Head of caudate nucleus (tissue), 42 donors: ENCODE measurements at regions not wholly inside any gene's neighbourhood (a gene's known extent, or its start where the extent isn't known, plus 50 kb on each side); places are given as distances from the start of the nearest gene placed in this dataset.
"Not testable (repeated sequence)": the region's sequence is repeated elsewhere in the genome, so short reads cannot be mapped to it uniquely, and the experiment has no call there.

Experiments
- DNase-seq, 42 donors: peaks; one replicate each; pipeline versions ENCODE4 v3.0.0 to v3.0.0-alpha.2; 2020 to 2021; ENCODE audit warnings: mixed read lengths in 7 of 42
- intact Hi-C: fragments of 100-400 bp; cut with DNase I; formaldehyde crosslinking; loops from one replicate; pipeline ENCODE4 v1.15.0; 2022

DNA sequence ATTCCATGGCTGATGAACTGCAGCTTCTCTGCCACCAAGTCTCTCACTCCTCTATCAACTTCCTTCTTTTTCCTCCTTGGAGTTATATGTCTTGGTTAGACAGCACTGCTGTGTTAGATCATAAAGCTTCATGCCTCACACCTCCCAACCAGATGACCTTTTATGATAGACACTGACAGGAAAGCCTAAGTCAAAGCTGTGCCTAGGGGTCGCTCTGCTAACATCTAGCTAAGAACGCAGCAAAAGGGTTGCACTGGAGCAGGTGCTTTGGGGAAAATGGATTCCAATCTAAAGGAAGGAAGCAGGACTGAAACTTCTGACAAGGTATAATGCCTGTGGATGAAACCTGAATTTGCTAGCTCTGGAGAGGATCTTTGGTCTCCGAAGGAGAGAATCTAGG is 509.7 kb downstream of the SMARCA1 start:
- DNase-seq: no peak
- intact Hi-C loops: no loop called here

GRCh38 chrX:129007631-129008030 is 515.7 kb downstream of the SMARCA1 start:
- DNase-seq: no peak
- intact Hi-C loops: no loop called here

GRCh38 chrX:129006491-129006890 is 516.8 kb downstream of the SMARCA1 start:
- DNase-seq: no peak
- intact Hi-C loops: no loop called here

GRCh38 chrX:129000797-129001196 is 522.5 kb downstream of the SMARCA1 start:
- no peak for DNase-seq
- intact Hi-C loops: no loop called here

- no peak for DNase-seq
- intact Hi-C loops: no loop called here
Observed at GRCh38 chrX:129000018-129000417, 523.3 kb downstream of the SMARCA1 start.

DNA sequence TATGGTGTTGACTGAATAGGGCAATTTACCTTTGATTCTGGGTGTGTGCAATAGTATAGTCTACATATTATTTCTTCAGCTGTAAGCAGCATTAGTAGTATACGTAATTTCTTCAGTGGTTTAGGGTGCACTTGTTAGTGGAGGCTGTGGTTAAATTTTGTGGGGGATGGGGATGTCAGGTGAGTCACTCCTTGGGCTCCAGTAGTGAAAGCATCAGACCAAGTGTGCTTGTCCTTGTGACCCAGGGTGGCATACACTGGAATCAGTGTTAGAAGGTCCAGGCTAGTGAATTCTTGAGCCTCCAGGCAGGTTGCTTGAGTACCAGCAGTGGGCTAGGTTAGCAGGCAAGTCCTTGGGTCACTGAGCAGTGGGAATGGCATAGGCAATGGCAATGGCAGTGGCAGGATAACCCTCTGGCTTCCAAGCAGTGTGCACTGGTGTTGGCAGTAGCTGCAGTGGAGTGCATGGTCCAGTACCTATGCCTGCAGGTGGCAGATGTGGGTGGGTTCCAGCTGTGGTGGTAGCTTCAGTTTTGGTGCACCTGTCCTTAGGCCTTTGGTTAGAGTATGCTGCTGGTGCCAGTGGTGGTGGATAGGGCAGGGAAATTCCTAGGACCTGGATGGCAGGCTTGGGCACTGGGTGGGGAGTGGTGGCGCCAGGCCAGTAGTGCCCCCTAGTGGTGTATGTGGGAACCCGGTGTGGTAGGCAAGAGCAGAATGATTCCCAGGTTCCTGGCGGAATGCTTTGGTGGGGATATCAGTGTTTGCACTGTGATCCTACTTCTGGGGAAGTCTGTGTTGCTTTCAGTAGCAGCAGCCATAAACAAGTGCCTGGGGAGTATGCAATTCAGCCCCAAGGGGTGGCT is 531.0 kb downstream of the SMARCA1 start:
- DNase-seq: no peak
- intact Hi-C loops: no loop called here

GRCh38 chrX:128975745-128976144 is 547.5 kb downstream of the SMARCA1 start:
- intact Hi-C loops: no loop called here
- DNase-seq: peak in 41 of 42 donors; percentile 3 to 68 (median 34)

DNA sequence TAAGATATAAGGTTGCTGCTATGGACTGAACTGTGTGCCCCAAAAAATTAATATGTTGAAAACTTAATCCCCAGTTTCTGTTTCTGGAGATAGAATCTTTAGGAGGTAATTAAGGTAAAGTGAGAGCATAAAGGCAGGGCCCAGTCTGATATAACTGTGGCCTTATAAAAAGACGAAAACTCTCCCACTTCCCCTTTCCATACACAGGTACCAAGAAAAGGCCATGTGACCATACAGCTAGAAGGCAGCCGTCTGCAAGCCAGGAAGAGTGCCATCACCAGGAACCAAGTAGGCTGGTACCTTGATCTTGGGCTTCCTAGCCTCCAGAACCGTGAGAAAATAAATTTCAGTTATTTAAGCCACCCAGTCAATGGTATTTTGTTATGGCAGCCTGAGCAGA is 550.3 kb downstream of the SMARCA1 start:
- DNase-seq: no peak
- intact Hi-C loops: no loop called here

- intact Hi-C loops: no loop called here
- no peak for DNase-seq
Observed at GRCh38 chrX:128961290-128961689, 562.0 kb downstream of the SMARCA1 start.

GRCh38 chrX:128954697-128955096 is 568.6 kb downstream of the SMARCA1 start:
- intact Hi-C loops, DNase-seq: not testable (repeated sequence)

DNA sequence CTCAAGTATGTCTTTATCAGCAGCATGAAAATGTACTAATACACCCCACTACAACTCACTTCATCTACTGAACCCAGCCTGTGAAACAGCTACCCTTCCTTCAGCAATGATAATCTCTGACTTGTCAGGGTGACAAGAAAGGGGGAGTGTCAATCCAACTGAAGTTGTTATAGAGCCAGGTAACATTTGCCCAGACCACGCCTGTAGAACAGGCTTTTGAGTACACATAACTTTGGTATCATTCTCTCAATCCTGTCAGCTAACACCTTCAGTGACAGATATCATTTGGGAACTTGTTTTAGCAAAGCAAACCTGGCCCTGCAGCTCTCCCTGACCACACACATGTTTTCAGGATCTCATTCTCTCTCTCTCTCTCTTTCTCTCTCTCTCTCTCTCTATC is 592.2 kb downstream of the SMARCA1 start:
- no peak for DNase-seq
- intact Hi-C loops: no loop called here

- intact Hi-C loops: no loop called here
- no peak for DNase-seq
Observed at GRCh38 chrX:128929271-128930057, 593.8 kb downstream of the SMARCA1 start.

DNA sequence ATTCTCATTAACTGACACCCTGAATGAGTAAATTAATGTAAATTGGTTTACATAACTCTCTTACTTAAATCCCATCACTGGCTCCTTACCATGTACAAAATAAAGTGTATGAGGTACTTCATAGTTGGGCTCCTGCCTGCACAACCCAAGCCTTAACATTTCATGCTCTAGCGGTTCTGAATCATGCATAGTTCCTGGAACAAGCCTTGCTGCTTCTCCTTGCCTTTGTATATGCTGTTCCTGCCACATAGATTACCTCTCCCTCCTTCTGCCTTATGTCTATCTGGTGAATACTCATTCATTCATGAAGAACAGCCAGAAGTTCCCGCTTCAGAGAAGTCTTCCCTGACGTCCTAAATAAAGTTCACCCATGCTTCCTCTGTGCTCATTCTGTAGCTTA is 594.7 kb downstream of the SMARCA1 start:
- no peak for DNase-seq
- intact Hi-C loops: no loop called here

- no peak for DNase-seq
- intact Hi-C loops: no loop called here
Observed at GRCh38 chrX:128927363-128927762, 595.9 kb downstream of the SMARCA1 start.

DNA sequence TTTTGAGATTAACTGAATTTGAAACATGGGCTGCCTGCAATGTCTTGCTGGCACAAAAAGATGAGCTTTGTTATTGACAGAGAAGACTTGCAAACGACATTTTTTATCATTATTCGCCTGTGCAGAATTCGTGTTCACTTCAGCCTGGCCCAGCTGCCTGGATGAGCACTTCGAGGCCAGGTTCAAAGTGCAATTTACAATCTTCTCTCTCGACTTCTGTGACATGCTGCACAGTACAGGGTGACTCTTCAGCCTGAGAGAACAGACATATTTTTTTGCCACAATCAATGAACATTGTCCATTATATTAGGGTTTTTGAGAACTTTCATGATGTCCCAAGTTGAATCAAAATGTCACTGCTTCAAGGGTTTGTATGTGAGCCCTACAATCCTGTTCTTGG is 616.5 kb downstream of the SMARCA1 start:
- DNase-seq: no peak
- intact Hi-C loops: no loop called here

GRCh38 chrX:128901018-128901417 is 622.3 kb downstream of the SMARCA1 start:
- intact Hi-C loops: no loop called here
- no peak for DNase-seq

DNA sequence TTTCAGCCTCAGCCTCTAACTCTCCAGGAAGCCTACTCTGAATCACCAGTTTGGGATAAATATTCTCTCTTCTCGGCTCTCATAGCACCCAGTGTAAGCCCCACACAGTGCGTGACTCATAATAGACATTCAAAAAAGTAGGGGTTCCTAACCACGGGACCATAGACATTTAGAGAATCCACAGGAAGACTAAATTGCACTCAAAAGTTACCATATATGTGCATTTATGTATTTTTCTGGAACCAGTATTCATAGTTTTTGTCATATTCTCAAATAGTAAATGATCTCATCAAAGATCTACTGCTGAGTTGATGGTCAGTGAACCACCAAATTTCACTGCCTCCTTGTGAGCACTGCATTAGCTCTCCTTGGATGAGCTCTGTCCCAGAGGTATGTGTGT is 625.7 kb downstream of the SMARCA1 start:
- intact Hi-C loops: no loop called here

GRCh38 chrX:128891554-128891953 is 631.7 kb downstream of the SMARCA1 start:
- no peak for DNase-seq
- intact Hi-C loops: no loop called here

More for the DNA sequence above, 625.7 kb downstream of the SMARCA1 start:
- DNase-seq: no peak

DNA sequence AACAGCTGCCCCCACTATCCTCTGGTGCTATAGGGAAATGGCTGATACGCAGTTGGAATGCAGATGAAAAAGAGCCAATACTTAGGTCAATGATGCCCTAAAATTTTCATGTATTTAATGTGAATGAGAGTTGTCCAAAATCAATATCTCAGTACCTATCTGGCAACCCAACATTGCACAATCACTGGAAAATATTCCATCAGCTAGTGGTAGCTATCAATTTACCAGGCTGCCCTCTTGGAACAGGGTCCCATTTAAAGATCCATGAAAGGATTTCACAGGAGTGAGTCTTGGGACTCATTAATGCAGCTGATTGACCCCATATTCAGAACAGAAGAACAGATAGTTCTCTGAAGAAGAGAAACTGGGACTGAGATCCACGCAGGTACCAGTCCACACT is 638.9 kb downstream of the SMARCA1 start:
- intact Hi-C loops: no loop called here
- no peak for DNase-seq

DNA sequence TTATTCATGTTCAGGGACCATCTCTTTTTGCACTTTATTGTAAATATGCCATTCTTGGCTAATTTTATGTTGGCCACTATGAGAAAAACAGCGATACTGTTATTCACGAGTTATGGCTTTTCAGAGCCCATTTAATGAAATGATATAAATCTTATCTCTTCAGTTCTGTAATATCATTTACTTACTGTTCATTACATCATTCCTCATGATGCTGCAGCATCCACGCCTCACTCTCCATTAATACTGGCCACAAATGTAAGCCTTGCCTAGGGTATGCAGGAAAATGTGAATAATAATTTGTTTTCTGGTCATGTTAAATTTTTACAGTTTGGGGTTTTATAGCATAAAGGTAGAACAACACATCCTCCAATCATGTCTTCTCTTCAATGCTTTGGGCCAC is 639.6 kb downstream of the SMARCA1 start:
- no peak for DNase-seq
- intact Hi-C loops: no loop called here

DNA sequence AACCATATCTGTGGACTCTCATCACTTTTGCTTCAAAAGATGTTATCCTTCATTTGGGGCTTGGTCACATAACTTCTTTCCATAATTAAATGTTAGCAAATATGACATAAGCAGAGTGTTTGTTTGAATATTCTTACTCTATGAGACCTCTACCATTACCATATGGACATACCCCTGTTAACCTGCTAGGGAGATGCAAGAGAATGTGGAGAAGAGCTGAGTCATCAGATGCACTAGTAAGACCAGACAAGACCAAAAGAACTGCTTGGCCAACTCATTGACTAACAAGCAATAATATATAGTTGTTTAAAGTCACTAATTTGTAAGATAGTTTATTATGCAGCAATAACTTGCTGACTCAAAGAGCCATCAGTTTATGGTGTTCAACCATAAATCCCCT is 652.9 kb downstream of the SMARCA1 start:
- intact Hi-C loops: no loop called here
- DNase-seq: no peak
